Gastroesophageal sphincter (tissue), 3 donors: ENCODE measurements at regions not wholly inside any gene's neighbourhood (a gene's known extent, or its start where the extent isn't known, plus 50 kb on each side); places are given as distances from the start of the nearest gene placed in this dataset.

Experiments
- CTCF ChIP-seq, 4 experiments: fragments of 200-600 bp in 2 of 4; fragments of 450-650 bp in 2 of 4; sonication (generic) in 1 of 4; IDR thresholded peaks; one replicate each; pipeline ENCODE4 v1.5.1; 2017 to 2019; ENCODE audit warnings: antibody characterized with exemption in 4 of 4, mild to moderate bottlenecking in 2 of 4, moderate library complexity in 2 of 4
- EP300 ChIP-seq: sonication (generic); formaldehyde crosslinking; IDR thresholded peaks from one replicate; pipeline ENCODE4 v1.6.1; 2017; ENCODE audit warnings: antibody characterized with exemption, mild to moderate bottlenecking
- POLR2A ChIP-seq, 2 donors: fragments of 450-650 bp; IDR thresholded peaks; one replicate each; pipeline ENCODE4 v1.6.1; 2017; ENCODE audit warnings: antibody characterized with exemption in 2 of 2, mild to moderate bottlenecking in 2 of 2, moderate library complexity in 1 of 2
- POLR2AphosphoS5 ChIP-seq: sonication (generic); formaldehyde crosslinking; IDR thresholded peaks from one replicate; pipeline ENCODE4 v1.6.1; 2017; ENCODE audit warnings: antibody characterized with exemption

- TF ChIP-seq POLR2A (IDR thresholded peaks at IDR 0.05) = no peak
- TF ChIP-seq CTCF (IDR thresholded peaks at IDR 0.05) = no peak
- TF ChIP-seq POLR2AphosphoS5 = no peak
- no peak for TF ChIP-seq EP300
These were observed 579.7 kb downstream of the PTPRC start for GRCh38 chr1:199218533-199218932.
